ENCODE measurements at regions not wholly inside any gene's neighbourhood (a gene's known extent, or its start where the extent isn't known, plus 50 kb on each side); places are given as distances from the start of the nearest gene placed in this dataset.

GRCh38 chr22:48739348-48740085 is 1088.2 kb downstream of the BRD1 start:
- TF ChIP-seq POLR2A (IDR thresholded peaks at IDR 0.05): no peak
- TF ChIP-seq CTCF (IDR thresholded peaks at IDR 0.05): no peak
- intact Hi-C loops (cut with DNase I): no loop called here
- no peak for DNase-seq
- no peaks in the 10 kb centered on the region for H3K27me3 ChIP-seq
- no peaks in the 10 kb centered on the region for H3K36me3 ChIP-seq
- WGBS, 2 donors: 82 to 91% methylated on average over 10 to 15 of the region's 23 CpGs
- no peaks in the 10 kb centered on the region for H3K4me1 ChIP-seq
- no peaks in the 10 kb centered on the region for H3K9me3 ChIP-seq
- H3K27ac ChIP-seq: no peak overlapping the region
- H3K4me3 ChIP-seq: no peak overlapping the region

GRCh38 chr22:48738204-48738980 is 1089.3 kb downstream of the BRD1 start:
- H3K27me3 ChIP-seq: no peaks in the 10 kb centered on the region
- no peak overlapping the region for H3K27ac ChIP-seq
- no peak overlapping the region for H3K4me3 ChIP-seq
- WGBS, 2 donors: 75 to 83% methylated on average over 12 to 19 of the region's 20 CpGs
- H3K4me1 ChIP-seq: no peaks in the 10 kb centered on the region
- no peaks in the 10 kb centered on the region for H3K36me3 ChIP-seq
- intact Hi-C loops (cut with DNase I): no loop called here
- H3K9me3 ChIP-seq: no peaks in the 10 kb centered on the region
- DNase-seq: no peak
- TF ChIP-seq POLR2A (IDR thresholded peaks at IDR 0.05): no peak
- no peak for TF ChIP-seq CTCF (IDR thresholded peaks at IDR 0.05)

- no peaks in the 10 kb centered on the region for H3K27me3 ChIP-seq
- no peak overlapping the region for H3K27ac ChIP-seq
- H3K36me3 ChIP-seq: no peaks in the 10 kb centered on the region
- no peaks in the 10 kb centered on the region for H3K4me1 ChIP-seq
- WGBS, 2 donors: 83 to 84% methylated on average over 4 to 9 of the region's 22 CpGs
- H3K9me3 ChIP-seq: no peaks in the 10 kb centered on the region
- intact Hi-C loops (cut with DNase I): no loop called here
- H3K4me3 ChIP-seq: no peak overlapping the region
- TF ChIP-seq POLR2A (IDR thresholded peaks at IDR 0.05) (no peak), CTCF (IDR thresholded peaks at IDR 0.05) (no peak)
- no peak for DNase-seq
Observed at GRCh38 chr22:48737461-48738203, 1090.0 kb downstream of the BRD1 start.

GRCh38 chr22:48736593-48737460 is 1090.8 kb downstream of the BRD1 start:
- no peaks in the 10 kb centered on the region for H3K36me3 ChIP-seq
- intact Hi-C loops (cut with DNase I): no loop called here
- WGBS, 2 donors: 80 to 89% methylated on average over 18 to 22 of the region's 29 CpGs
- H3K4me3 ChIP-seq: no peak overlapping the region
- no peaks in the 10 kb centered on the region for H3K27me3 ChIP-seq
- no peaks in the 10 kb centered on the region for H3K9me3 ChIP-seq
- H3K27ac ChIP-seq: no peak overlapping the region
- no peak for DNase-seq
- no peak for TF ChIP-seq POLR2A (IDR thresholded peaks at IDR 0.05)
- TF ChIP-seq CTCF (IDR thresholded peaks at IDR 0.05): no peak
- no peaks in the 10 kb centered on the region for H3K4me1 ChIP-seq

Measured in esophagus squamous epithelium (tissue), 5 donors.